Mammary epithelial cell (primary cell): ENCODE measurements at regions not wholly inside any gene's neighbourhood (a gene's known extent, or its start where the extent isn't known, plus 50 kb on each side); places are given as distances from the start of the nearest gene placed in this dataset.

Experiments used
- CTCF ChIP-seq, 2 donors: IDR thresholded peaks in 1 of 2; conservative IDR thresholded peaks in 1 of 2; 2 replicates each; pipeline ENCODE4 v1.5.1; 2011 to 2012; ENCODE audit warnings: inconsistent platforms in 2 of 2, low read length in 2 of 2, mild to moderate bottlenecking in 2 of 2, control low read depth in 1 of 2, low read depth in 1 of 2; ENCODE audit not compliant: insufficient read depth in 1 of 2; ENCODE audit errors: extremely low read depth in 1 of 2
- EZH2 ChIP-seq: IDR thresholded peaks from 2 replicates; pipeline ENCODE4 v1.6.1; 2012; ENCODE audit warnings: low read length, inconsistent platforms, borderline replicate concordance

- TF ChIP-seq EZH2 (no peak), CTCF (conservative IDR thresholded peaks at IDR 0.05 in 1 of 2, IDR thresholded peaks at IDR 0.05 in 1 of 2; ENCODE audit: extremely low read depth in 1 of 2, insufficient read depth in 1 of 2, low read depth in 1 of 2, low read length in 2 of 2) (no peak)
Observed at GRCh38 chr1:190043655-190044054, 434.0 kb downstream of the BRINP3 start.
